ENCODE measurements at regions not wholly inside any gene's neighbourhood (a gene's known extent, or its start where the extent isn't known, plus 50 kb on each side); places are given as distances from the start of the nearest gene placed in this dataset.
A peak's percentile ranks its signal among the peaks of the same experiment; 100 is the strongest.

DNA sequence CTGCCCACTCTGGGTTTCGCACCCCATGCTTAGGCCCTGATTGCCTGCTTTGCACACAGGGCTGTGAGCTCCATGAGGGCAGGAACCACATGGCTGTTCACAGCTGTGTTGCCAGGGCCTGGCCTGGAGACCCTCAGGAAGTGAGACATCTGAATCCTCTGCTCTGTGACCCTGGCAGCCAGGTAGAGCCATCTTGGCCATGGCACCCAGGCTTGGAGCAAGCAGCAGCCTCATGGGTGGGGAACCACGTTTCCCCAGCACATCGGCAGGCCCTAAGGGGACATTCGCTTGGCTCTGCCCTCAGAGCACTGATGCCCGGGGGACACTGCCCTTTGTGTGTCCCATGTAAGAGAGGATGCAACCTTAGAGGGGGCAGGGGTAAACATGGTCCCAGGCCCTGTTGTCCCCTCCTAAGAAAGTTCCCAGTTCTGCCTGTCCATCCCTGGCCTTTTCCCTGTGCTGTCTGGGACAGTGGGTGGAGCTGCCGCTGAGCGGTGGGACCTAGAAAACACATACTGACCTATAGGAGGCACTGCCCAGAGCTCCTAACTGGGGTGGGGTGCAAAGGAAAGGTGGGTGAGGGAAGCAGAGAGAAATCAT lies 144.1 kb upstream of the IER5L start:
- no peak for DNase-seq

DNA sequence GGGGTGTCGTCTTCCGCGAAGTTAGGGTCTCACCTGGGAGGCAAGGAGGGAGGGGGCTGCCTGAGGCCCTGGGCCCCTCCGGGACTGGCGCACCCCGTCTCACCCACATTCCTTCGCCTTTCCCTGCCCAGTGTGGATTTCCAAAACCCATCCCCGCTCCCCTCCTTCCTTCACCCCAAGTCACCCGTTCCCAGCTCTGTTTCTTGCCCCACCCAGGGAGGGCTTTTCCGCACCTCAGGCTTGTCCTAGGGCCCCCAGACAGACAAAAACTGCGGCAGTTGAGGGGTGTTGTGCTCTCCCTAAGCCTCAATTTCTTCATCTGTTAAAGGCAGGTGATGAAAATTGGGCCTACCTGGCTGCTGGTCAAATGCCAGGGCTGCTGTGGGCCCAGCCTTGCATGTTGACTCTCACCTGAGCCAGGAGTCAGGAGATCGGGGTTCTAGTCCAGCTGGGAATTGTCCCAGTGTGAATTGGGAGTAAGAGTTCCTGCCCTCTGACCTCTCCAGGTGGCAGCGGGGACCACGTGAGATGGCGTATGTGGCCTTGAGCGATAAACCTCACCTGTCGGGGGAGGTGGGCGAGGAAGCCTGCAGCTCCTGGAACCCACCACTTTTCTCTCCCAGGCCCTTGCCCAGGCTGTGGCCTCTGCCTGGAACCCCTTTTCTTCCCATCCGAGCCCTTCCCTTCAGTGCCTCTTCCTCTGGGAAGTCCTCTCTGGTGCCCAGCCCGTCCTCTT lies 143.4 kb upstream of the IER5L start:
- DNase-seq: no peak

DNA sequence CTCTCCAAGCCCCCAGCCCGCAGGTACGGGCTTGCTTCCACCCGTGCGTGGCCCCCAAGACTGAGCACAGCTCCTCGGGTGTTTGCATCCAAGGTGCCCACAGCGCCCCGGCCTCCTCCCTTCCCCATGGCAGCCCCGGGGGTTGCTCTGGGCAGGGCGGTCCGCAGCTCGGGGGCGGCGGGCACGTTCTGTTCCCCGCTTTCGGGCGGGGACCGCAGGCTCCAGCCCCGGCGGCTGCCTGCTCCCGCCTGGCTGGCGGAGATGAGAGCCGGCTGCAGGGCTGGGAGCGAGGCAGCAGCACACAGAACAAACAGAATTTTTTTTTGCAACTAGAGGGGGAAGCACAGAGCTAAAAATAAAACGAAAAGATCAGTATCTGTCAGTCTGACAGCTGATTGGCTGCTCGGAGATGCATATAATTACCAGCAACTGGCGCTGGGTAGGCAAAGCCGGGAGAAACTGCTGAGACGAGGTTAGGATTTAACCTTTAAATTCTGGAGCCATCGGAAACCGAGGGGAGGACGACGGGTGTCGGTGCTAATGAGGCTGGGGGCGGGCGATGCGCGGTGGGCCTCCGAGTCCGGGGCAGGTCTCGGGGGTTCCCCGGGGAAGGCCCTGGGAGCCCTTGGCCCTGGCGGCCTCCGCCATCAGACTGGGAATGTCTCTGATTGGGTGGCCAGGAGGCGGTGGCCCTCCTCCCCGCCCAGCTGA lies 142.7 kb upstream of the IER5L start:
- peak; percentile 68 to 75 for DNase-seq

DNA sequence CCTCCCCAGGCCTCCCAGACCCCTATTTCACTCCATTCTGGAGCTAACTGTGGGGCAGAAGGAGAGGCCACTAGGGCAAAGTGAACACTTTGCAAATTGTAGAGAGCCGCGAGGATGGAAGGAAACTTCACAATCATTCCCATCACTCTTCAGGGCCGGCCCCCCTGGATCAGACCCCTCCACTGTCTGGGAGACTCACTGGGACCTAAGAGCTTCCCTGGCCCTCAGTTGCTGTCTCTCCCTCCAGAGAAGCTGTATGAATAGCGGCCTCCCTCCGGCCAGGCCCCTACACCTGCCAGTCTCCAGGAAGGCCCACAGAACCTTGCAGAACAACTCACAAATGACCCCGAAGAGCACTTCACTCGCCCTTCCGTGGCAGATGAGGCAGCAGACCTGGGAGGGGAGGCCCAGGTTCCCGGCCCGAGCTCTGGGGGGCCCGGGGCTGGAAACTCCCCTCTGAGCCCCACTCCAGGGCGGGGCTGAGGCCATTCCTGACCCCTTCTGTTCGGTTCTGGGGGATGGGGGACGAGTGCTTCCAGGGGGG lies 141.9 kb upstream of the IER5L start:
- no peak for DNase-seq

DNA sequence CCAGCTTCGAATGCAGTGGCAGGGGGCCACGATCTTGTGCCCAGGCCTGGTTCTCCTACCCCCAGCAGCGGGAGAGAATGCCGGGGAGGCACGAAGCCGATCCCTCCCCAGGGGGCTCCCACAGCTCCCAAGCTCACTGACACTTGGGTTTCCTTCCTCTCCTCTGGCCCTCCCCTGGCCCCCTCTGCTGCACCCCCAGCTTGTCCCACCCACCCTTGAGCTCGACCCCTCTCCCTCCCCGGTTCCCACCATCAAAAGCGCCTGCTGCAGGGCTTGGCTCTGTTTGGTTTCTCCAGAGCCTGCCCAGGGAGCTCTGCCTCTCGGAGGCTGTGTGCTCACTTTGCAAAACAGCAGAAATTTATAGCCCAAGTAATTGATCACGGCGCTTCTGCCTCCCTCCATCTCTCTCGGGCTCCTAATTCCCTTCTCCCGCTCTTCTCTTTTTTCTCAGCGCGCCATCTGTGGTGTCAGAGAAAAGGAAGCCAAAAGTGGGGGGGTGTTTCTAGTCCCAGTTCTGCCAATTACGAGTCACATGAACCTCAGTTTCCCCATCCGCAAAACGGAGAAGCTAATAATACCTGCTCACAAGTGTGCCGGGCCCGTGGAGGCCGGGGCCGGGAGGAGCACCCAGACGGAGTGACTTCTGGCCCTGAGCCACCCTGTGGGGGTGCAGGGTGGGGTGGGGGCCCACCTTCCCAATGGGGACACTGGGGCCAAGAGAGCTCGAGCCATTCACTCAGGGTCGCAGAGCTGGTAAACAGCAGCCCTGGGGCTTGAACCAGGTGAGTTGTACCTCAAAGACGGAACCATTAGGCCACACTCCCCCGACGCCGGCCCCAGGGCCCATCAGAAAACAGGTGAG lies 141.2 kb upstream of the IER5L start:
- DNase-seq: no peak

DNA sequence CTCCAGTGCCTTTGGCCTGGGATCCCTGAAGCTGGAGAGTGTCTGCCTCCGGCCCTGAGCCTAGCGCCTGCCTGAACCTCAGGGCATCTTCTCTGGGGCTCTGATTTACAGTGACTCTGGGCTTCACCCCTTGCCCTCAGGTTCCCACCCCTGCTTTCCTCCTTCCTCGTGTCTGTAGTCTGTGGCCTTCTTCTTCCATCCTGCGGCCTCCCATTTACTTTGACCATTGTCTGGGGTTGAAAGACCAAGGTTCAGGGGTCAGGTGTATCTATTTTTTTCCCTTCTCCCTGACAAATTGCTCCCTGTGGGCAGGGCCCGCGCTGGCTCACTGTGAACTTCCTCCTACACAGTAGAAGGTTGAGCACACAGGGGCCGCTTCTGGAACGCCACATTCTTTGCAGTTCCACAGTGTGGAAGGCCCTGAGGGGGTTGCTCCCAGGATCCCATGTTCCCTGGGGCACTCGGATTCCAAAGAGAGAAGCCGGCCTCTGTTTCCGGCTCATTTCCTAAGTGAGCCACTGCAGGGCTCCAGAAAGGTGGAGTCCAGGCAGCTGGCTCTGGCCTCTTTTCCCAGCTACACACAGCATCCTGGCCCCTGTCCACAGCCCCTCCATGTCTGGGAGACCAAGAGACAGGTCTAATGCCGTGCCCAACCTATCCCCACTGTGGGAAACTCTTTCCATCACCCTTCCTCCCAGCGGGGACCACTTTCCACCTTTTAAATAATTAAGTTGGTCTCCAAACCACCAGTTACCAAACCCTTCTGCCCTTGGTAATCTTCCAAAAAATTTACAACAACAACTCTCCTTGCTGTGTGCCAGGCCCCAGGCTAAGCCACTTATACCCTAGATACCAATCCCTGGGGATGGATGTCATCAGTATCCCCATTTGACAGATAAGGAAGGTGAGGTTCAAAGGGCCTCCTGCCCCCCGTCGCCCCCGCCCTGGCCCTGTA lies 140.3 kb upstream of the IER5L start:
- DNase-seq: no peak

DNA sequence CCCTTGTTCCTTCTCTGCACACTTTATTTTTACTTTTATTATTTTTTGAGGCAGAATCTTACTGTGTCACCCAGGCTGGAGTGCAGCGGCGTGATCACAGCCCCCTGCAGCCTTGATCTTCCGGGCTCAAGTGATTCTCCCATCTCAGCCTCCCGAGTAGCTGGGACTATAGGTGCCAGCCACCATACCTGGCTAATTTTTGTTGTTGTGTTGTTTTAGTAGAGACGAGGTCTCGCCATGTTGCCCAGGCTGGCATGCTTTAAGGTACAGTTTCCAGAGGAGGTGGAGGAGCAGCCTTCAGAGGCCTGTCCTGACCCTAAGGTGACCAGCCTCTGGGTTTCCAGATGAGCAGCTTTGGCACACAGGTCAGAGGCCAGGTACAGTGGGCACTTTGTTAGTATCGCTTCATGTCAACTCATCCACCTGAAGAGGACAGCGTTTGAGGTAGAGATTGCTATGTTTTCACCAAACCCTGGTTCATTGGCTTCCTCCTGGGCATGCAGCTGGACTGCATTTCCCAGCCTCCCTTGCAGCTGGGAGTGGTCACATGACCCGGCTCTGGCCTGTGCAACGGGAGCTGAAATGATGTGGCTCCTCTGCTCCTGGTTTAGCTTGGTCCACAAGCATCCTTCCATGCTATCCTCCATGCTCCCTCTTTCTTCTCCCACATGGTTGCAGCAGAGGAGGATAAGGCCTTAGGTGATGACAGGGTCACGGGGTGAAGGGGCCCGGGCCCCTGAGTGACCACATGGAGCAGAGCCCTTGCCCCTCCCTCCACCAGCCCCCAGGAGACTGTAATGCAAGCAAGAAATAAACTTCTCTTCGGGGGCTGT lies 139.3 kb upstream of the IER5L start:
- no peak for DNase-seq

DNA sequence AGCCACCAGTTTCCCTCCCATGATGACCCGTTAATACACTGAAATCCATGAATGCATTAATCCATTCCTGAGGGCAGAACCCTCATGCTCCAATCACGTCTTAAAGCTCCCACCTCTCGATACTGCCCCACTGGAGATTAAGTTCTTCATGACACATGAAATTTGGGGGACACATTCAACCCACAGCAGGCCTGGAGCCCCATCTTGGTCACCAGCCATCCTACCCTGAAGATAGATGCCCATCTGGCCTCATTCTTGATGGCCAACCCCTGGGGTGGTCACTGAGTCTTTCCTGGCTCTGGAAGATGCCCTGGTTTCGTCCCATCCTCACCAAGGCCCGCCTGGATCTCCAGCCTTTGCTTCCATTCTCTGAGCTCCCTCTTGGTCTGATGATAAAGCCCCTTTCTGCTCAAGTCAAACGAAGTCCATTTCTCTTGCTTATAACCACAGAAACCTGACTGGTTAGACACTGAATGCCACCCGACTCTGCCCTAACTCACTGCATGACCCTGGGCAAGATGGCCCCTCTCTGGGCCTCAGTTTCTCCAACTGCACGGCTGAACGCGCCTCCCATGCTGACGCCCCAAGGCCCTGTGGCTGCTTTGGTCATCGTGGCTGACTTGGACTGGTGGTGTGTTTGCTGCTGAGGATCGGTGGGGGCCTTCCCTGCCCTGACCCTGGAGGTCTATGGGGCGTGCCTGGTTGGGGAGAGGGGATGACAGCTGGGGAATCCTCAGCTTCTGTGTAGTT lies 138.4 kb upstream of the IER5L start:
- DNase-seq: no peak

DNA sequence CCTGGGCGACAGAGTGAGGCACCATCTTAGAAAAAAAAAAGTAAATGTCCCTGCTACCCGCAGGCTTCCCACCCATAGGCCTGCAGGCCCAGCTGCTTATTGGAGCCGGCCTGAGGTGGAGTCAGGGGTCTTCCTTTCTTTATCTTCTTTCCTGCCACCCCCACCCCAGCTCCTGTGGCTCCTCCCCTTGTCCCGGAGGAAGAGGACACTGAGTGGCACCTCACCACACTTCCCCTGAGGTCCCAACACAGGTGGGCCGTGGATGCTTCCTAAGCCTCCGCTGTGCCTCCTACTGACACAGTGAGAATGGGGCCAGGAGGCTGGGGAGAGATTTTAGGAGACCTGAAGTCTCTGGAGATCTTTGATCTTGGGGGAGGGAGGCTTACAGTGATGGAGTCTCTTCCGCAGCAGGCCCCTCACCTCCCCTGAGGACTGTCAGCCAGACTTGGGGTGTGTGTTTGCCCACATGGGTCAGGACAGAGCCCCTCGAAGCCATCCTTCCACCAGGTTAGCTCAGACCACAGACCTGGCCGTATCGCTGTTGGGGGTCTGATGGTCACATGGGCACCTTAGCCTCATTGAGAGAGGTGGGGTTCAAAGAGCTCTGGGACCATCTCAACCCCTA lies 135.4 kb upstream of the IER5L start:
- no peak for DNase-seq

DNA sequence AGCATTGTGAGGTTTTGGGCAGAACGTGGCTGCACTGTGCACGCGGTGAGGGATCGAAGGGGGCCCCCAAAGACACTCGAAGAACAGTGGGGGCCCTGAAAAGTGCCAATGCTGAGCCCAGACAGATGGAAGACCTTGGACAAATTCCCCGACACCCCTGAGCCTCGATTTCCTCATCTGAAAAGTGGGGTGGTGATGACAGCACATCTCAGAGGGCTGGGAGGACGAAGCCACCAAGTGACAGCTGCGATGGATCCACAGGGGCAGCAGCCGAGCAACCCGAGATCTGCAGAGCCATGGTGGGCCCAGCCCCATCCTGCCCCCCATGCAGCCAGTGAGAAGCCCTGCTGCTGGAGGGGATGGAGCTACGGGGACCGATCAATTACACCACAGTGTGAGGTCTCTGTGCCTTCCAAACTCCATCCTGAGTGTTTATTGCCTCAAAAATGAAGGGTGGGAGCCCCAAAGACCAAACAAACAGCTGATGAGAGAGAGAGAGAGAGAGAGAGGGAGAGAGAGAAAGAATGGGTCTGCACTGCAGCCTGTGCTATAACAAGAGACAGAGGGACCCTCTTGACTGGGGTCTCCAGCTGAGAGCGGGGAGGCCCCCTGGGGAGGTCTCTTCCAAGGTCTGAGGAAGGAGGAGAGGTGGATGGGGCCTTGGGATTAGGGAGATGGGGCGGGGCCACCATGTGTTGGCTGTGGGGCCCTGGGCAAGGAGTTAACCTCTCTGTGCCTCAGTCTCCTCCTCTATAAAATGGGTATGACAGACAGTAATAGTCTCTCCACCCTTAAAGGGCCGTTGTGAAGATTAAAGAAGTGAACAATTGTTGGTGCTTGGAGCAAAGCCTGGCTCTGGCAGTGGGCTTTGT lies 134.4 kb upstream of the IER5L start:
- no peak for DNase-seq

DNA sequence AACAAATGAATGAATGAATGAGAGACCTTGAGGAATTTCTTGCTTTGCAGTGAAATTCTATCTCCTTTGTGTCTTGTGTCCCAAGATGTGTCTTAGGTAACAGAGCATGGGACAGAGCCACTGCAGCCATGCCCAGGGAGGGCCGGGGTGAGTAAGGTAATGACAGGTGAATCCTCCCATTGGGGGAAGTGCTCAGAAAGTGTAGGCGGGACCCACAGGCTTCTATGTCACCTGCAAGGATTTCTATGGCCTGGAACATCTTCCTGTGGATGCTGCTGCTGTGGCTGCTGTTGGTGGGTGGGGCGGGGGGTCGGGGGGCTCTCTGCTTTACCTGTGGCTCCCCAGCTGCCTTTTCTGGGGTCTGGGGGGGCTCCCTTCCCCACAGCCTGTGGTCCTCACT lies 133.6 kb upstream of the IER5L start:
- DNase-seq: no peak

DNA sequence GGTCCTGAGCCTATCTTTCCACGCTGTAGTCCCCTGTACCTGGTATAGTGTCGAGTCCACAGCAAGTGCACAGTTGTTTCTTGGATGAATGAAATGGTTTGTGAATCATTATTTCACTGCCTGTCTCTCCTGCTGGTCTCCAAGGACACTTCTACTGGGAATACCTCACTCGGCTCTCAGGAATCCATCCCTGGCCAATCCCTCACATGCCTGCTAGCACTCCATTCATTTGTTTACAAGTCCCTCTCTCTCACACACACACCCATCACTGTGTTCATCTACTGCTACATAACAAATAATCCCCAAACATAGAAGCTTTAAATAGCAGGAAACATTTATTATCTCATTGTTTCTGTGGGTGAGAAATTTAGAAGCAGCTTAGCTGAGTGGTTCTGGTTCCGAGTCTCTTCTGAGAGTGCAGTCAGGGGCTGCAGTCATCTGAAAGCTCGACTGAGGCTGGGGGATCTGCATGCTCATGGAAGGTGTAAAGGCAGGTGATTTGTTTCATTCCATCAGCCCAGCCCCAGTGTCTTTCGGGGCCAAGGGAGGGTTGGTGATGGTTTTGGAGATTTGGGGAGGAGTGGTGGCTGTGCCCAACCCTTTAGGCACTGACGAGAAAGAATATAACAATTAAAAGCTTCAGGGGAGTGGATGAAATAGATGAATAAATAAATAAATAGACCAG lies 132.7 kb upstream of the IER5L start:
- DNase-seq: no peak

DNA sequence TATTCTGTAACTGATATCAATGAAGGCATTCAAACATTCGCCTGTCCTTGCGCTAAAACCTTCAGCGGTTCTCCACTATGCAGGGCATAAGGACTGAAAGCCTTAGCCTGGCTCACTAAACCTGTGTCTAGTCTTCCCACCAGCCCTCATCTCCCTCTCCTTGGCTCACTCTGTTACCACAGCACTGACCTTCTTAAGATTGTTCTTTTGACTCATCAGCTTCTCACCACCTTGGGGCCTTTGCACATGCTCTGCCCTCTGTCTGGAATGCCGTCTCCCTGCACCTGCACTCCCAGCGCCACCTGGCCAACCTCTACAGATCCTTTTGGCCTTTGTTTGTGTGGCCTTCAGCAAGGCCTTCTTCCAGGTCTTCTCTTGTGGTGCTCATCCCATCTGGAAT lies 131.8 kb upstream of the IER5L start:
- no peak for DNase-seq

DNA sequence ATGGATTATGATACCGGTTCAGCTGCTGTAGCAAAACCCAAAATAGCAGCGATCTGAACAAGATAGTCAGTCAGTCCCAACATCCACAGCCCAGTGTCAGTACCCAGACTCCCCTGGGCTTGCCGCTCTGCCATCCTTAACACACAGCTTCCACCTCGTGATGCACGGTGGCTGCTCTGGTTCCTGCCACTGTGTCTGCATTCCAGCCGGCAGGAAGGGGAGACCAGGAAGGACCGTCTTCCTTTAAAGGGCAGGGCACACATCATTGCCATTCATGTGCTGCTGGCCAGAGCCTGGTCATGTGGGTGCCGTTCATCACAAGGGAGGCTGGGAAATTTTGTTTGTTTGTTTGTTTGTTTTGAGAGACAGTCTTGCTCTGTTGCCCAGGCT lies 131.0 kb upstream of the IER5L start:
- DNase-seq: no peak

DNA sequence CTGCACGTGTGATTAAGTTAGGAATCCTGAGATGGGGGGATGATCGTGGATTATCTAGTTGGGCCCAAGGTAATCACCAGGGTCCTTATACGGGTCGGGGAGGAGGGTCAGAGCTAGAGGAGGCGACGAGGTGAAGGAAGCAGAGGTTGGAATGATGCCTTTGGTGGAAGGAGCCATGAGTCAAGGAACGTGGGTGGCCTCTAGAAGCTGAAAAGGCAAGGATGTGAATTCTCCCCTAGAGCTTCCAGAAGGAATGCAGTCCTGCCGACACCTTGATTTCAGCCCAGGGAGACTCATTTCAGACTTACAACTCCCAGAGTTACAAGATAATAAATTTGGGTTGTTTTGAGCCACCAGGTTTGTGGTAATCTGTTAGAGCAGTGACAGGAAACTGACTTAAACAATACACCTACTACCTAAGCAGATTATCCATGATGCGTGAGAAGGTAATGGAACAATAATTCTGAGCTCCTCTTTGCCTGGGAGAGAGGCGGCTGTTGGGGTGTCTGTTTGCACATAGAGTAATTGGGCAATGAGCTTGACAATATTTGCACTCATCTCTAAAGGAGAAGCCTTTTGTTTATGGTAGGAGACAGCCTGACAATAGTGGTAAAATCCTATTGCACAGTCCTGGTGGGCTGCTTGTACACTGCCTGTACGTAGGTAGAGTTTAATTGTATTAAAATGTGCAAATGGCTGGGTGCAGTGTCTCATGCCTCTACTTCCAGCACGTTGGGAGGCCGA lies 129.3 kb upstream of the IER5L start:
- no peak for DNase-seq

DNA sequence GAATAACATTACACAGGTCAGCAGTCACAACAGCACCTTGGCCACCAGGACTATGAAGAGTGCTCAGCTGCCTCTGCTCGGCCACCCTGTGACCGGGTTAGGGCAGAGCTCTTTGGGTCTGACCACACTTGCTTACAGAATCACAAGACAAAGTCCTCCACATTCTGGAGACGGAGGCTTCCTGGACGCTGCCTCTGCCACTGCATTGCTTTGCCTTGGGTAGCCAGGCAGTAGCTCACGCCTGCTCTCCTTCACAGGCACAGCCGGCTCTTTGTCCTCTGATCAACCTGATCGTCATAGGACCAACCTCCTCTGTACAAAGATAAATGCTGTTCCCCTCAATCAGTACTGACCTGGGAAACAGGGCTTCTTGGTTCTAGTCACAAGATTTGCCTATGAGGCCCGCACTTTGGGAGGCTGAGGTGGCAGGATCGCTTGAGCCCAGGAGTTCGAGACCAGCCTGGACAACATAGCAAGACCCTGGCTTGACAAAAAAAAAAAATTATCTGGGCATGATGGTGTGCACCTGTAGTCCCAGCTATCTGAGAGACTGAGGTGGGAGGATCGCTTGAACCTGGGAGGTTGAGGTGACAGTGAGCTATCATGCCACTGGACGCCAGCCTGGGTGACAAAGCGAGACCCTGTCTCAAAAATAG lies 128.4 kb upstream of the IER5L start:
- no peak for DNase-seq

DNA sequence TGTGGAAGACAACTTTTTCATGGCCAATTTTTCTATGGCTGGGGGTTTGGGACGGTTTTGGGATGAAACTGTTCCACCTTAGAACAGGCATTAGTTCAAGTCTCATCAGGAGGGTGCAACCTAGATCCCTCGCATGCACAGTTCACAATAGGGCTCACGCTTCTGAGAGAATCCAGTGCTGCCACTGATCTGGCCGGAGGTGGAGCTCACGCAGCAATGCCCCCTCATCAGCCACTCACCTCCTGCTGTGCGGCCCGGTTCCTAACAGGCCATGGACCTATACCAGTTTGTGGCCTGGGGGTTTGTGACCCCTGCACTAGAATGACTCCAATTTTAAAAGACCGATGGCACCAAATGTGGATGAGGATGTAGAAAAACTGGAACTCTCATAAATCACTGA lies 127.2 kb upstream of the IER5L start:
- no peak for DNase-seq

Data from CD4-positive, alpha-beta T cell treated with Interleukin-1 beta for 1 hour (primary cell).